Chondrocyte (in vitro differentiated cells): ENCODE measurements at regions not wholly inside any gene's neighbourhood (a gene's known extent, or its start where the extent isn't known, plus 50 kb on each side); places are given as distances from the start of the nearest gene placed in this dataset.
A peak's percentile ranks its signal among the peaks of the same experiment; 100 is the strongest.

Experiments
- DNase-seq: peaks from one replicate; pipeline ENCODE4 v3.0.0; 2021; ENCODE audit warnings: mixed read lengths, low spot score
- H3K27ac Mint-ChIP-seq: one replicate; pipeline ENCODE4 v1.8.0; 2021; ENCODE audit warnings: mild to moderate bottlenecking, moderate library complexity, mixed read lengths; ENCODE audit not compliant: unreplicated experiment
- H3K27me3 Mint-ChIP-seq: 2 replicates; pipeline ENCODE4 v1.8.0; 2021; ENCODE audit warnings: low read depth, mixed read lengths
- H3K36me3 Mint-ChIP-seq: 2 replicates; pipeline ENCODE4 v1.8.0; 2021; ENCODE audit warnings: low read depth, mixed read lengths
- H3K4me1 Mint-ChIP-seq: 2 replicates; pipeline ENCODE4 v1.8.0; 2021; ENCODE audit warnings: low read depth, mild to moderate bottlenecking, mixed read lengths
- H3K4me3 Mint-ChIP-seq: one replicate; pipeline ENCODE4 v1.8.0; 2021; ENCODE audit warnings: mild to moderate bottlenecking, moderate library complexity, mixed read lengths; ENCODE audit not compliant: unreplicated experiment
- H3K9me3 Mint-ChIP-seq: 2 replicates; pipeline ENCODE4 v1.8.0; 2021; ENCODE audit warnings: low read depth, mixed read lengths
- TF ChIP-seq, protein P1 (sequence below): fragments of 200-600 bp; sonication (generic); IDR thresholded peaks from 2 replicates; pipeline ENCODE4 v1.5.0; 2021; ENCODE audit warnings: antibody characterized with exemption, mild to moderate bottlenecking, moderate library complexity

DNA sequence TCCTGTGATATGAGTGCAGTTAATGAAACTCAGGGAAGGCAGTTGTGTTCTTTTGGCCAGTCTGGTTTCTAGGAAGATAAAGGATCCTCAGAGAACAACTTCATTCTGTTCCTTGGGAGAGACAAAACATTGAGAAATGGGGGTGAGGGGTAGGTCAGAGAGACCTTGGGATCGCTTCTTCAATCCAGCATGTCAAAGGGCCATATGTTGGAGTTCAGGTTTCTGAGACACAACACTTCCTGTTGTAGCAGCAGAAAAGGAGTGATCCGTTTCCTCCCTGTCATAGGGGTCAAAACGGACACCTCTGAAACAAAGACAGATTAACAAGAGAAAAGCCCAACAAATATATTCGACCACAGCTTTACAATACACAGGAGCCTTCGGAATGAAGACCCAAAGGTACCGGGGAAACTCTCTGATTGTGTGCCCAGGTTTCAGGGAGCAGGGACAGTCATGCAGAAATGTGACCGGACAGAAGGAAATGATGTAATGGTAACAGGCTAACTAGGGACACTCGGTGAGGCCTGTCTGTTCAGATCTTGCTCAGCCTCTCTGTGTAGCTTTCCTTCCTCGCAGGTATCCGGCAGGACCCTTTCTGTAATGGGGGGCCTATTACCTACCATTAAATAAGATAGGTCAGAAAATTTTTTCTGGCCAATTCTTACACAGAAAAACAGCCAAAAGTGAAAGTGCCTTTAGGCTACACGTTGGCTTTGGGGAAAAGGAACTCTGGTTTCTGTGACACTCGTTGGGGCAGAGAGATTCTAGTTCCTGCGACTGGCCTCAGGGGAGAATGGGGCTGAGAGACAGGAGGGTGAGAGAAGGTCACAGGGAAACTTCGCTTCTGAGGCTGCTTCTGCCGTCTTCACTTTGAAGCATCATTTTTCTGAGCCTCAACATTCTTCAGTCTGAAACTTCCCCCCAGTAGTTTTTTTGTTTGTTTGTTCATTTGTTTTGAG lies 103.3 kb upstream of the TLR3 start:
- peaks cover 33% of the 10 kb centered on the region for H3K4me1 Mint-ChIP-seq
- no peak for DNase-seq
- peaks cover 11% of the 10 kb centered on the region for H3K9me3 Mint-ChIP-seq
- peak overlapping the region; percentile 94 for H3K27ac Mint-ChIP-seq
- no peak overlapping the region for H3K4me3 Mint-ChIP-seq
- TF ChIP-seq, protein P1, sequence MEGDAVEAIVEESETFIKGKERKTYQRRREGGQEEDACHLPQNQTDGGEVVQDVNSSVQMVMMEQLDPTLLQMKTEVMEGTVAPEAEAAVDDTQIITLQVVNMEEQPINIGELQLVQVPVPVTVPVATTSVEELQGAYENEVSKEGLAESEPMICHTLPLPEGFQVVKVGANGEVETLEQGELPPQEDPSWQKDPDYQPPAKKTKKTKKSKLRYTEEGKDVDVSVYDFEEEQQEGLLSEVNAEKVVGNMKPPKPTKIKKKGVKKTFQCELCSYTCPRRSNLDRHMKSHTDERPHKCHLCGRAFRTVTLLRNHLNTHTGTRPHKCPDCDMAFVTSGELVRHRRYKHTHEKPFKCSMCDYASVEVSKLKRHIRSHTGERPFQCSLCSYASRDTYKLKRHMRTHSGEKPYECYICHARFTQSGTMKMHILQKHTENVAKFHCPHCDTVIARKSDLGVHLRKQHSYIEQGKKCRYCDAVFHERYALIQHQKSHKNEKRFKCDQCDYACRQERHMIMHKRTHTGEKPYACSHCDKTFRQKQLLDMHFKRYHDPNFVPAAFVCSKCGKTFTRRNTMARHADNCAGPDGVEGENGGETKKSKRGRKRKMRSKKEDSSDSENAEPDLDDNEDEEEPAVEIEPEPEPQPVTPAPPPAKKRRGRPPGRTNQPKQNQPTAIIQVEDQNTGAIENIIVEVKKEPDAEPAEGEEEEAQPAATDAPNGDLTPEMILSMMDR, result no peak
- H3K27me3 Mint-ChIP-seq, result no peaks in the 10 kb centered on the region
- H3K36me3 Mint-ChIP-seq, result no peaks in the 10 kb centered on the region

DNA sequence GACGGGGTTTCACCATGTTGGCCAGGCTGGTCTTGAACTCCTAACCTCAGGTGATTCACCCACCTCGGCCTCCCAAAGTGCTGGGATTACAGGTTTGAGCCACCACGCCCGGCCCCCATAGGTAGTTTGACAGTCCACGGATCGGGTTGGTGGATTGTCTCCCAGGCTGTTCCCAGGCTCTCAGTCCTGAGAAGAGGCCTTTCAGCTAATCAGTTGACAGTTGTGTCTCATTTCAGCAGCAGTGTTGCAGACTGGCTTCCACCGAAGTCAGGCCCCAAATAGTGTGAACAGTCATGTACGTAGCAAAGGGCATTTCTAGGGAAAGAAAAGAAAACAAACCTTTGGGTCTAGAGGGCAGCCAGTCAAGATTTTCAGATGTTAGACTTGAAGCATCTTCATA lies 102.4 kb upstream of the TLR3 start:
- H3K4me3 Mint-ChIP-seq, result no peak overlapping the region
- no peak for DNase-seq
- no peaks in the 10 kb centered on the region for H3K36me3 Mint-ChIP-seq
- TF ChIP-seq, protein P1, result no peak
- H3K4me1 Mint-ChIP-seq, result peaks cover 33% of the 10 kb centered on the region
- no peaks in the 10 kb centered on the region for H3K27me3 Mint-ChIP-seq
- peaks cover 4% of the 10 kb centered on the region for H3K9me3 Mint-ChIP-seq
- peak overlapping the region; percentile 94 for H3K27ac Mint-ChIP-seq

DNA sequence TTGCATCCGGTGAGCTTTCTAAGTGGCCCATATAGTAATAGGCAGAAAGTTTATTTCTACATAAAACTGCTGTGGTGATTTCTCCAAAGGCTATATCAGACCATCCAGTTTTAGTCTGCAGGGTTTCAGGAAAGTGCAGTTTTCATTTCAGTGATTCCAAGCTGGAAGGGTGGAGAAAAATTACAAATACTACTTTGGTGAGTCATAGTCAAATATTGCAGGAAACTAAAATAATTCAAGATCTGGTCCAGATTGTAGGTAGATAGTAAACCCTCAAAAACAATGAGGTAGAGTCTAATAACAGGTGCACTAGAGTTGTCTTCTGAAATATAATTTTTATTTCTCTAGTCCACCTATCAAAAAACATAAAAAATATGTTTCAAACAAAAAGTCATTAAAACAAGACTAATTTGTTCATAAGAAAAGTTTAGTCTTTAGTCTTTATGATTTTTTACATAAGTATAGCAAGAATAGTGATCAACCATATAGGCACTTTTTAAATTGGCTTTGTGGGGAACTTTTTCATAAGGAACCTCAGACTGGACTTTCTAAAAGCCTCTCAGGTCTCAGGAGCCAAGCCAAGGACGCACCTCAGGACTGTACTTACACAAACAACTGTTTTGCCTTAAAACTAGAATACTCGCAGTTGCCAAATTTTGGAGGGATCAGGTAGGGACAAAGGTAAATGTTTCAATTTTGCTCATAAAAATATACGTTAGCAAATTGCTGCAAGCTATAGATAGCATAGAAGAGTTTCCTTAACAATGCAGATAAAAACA lies 101.8 kb upstream of the TLR3 start:
- DNase-seq, result no peak
- H3K27me3 Mint-ChIP-seq, result no peaks in the 10 kb centered on the region
- H3K9me3 Mint-ChIP-seq, result peaks cover 4% of the 10 kb centered on the region
- TF ChIP-seq, protein P1, result no peak
- H3K4me1 Mint-ChIP-seq, result peaks cover 33% of the 10 kb centered on the region
- H3K36me3 Mint-ChIP-seq, result no peaks in the 10 kb centered on the region
- H3K4me3 Mint-ChIP-seq, result no peak overlapping the region
- H3K27ac Mint-ChIP-seq, result peak overlapping the region; percentile 94

DNA sequence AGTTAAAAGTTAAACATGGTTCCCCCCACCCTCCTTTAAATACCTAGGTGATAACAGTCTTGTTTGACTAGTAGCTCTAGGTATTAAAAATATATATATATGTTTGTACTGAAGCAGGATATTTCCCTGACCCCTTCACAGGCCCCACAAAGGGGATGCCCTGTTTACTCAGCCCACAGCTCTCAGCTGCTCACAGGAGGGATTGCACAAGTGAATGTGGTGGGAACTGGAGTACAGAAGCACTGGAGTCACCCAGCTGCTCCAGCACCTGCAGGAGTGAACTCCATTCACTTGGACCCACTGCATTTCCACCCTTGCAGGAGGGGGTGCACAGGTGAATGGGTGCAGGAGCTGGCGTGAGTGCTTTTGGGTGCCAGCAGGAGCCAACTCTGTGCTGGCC lies 99.3 kb upstream of the TLR3 start:
- Mint-ChIP-seq H3K27ac (no peak overlapping the region), H3K4me3 (no peak overlapping the region), H3K36me3 (no peaks in the 10 kb centered on the region), H3K27me3 (no peaks in the 10 kb centered on the region), H3K4me1 (peaks cover 33% of the 10 kb centered on the region), H3K9me3 (peaks cover 4% of the 10 kb centered on the region)
- TF ChIP-seq, protein P1, result no peak
- DNase-seq, result no peak

DNA sequence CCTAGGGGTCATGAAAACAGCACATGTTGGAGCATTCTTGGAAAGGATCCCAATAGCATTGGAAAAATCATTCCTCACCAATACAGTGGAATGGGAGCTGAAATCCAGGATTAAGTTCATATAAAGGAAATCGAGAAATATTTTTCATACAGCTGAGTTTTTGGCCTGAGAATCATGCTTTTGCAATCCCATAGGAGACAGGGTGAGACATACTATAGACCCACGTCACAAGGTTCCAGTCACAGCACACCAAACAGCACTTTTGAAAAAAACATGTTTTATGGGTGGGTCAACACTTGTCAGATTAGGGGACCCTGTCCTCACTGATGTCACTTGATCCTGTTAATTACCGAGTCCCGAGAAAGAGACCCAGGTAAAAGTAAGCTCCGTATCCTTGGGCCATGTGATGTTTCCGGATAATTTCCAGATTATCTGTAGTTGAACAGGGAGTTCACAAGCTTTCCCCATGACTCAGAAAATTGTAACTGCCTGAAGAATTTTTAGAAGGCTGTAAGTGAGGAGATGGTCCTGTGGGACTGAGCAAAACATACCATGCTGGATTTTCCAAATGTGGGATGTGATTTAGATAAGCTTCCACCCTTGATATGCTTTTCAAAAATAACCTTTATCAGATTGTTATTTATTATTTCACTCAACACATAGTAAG lies 80.9 kb upstream of the TLR3 start:
- TF ChIP-seq, protein P1, result no peak
- peaks cover 8% of the 10 kb centered on the region for H3K9me3 Mint-ChIP-seq
- H3K27me3 Mint-ChIP-seq, result no peaks in the 10 kb centered on the region
- peaks cover 26% of the 10 kb centered on the region for H3K4me1 Mint-ChIP-seq
- peak overlapping the region; percentile 86 for H3K27ac Mint-ChIP-seq
- H3K4me3 Mint-ChIP-seq, result no peak overlapping the region
- DNase-seq, result no peak
- peaks cover 5% of the 10 kb centered on the region for H3K36me3 Mint-ChIP-seq
